ENCODE measurements at regions not wholly inside any gene's neighbourhood (a gene's known extent, or its start where the extent isn't known, plus 50 kb on each side); places are given as distances from the start of the nearest gene placed in this dataset.

DNA sequence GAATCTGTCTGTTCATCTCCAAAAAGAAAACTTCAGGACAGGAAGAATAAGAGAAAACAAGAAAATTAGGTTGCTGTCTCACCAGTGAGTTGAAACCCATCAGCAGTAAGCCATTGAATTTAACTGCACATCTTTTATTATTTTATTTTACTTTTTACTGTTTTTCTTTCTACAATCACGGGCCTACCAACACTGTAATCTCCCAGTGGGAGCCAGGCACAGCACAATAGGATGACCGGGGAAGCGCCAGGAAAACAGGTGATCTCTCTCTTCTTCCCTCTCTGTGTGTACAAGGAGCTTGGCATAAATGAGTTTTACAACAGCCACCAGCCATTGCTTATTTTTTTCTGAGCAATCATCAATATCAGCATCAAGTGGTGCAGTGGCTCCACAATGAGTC lies 113.1 kb upstream of the ESRRG start:
- TF ChIP-seq, protein P1, sequence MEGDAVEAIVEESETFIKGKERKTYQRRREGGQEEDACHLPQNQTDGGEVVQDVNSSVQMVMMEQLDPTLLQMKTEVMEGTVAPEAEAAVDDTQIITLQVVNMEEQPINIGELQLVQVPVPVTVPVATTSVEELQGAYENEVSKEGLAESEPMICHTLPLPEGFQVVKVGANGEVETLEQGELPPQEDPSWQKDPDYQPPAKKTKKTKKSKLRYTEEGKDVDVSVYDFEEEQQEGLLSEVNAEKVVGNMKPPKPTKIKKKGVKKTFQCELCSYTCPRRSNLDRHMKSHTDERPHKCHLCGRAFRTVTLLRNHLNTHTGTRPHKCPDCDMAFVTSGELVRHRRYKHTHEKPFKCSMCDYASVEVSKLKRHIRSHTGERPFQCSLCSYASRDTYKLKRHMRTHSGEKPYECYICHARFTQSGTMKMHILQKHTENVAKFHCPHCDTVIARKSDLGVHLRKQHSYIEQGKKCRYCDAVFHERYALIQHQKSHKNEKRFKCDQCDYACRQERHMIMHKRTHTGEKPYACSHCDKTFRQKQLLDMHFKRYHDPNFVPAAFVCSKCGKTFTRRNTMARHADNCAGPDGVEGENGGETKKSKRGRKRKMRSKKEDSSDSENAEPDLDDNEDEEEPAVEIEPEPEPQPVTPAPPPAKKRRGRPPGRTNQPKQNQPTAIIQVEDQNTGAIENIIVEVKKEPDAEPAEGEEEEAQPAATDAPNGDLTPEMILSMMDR (IDR thresholded peaks at IDR 0.05) = no peak
- no peak for TF ChIP-seq POLR2A (IDR thresholded peaks at IDR 0.05)

All from adrenal gland (tissue), 5 donors.